ENCODE measurements at regions not wholly inside any gene's neighbourhood (a gene's known extent, or its start where the extent isn't known, plus 50 kb on each side); places are given as distances from the start of the nearest gene placed in this dataset.

GRCh38 chr20:23286346-23286745, 64.2 kb upstream of the NXT1 start:
- no peak for DNase-seq
- peaks cover 4% of the 10 kb centered on the region for H3K27me3 Mint-ChIP-seq (ENCODE audit: unreplicated experiment)
- H3K4me1 Mint-ChIP-seq (ENCODE audit: low read depth, unreplicated experiment): no peaks in the 10 kb centered on the region
- H3K9me3 Mint-ChIP-seq (ENCODE audit: unreplicated experiment): peaks cover 1% of the 10 kb centered on the region
- TF ChIP-seq CTCF (IDR thresholded peaks at IDR 0.05; ENCODE audit: partially characterized antibody, unreplicated experiment): no peak
- no peak overlapping the region for H3K27ac Mint-ChIP-seq (ENCODE audit: unreplicated experiment)
- H3K36me3 Mint-ChIP-seq (ENCODE audit: unreplicated experiment): no peaks in the 10 kb centered on the region
- H3K4me3 Mint-ChIP-seq (ENCODE audit: unreplicated experiment): no peak overlapping the region

GRCh38 chr20:23285536-23285935, 65.1 kb upstream of the NXT1 start:
- no peak for DNase-seq
- Mint-ChIP-seq H3K9me3 (ENCODE audit: unreplicated experiment) (no peaks in the 10 kb centered on the region), H3K4me3 (ENCODE audit: unreplicated experiment) (no peak overlapping the region), H3K27ac (ENCODE audit: unreplicated experiment) (no peak overlapping the region), H3K36me3 (ENCODE audit: unreplicated experiment) (no peaks in the 10 kb centered on the region), H3K27me3 (ENCODE audit: unreplicated experiment) (no peaks in the 10 kb centered on the region), H3K4me1 (ENCODE audit: low read depth, unreplicated experiment) (no peaks in the 10 kb centered on the region)
- no peak for TF ChIP-seq CTCF (IDR thresholded peaks at IDR 0.05; ENCODE audit: partially characterized antibody, unreplicated experiment)

DNA sequence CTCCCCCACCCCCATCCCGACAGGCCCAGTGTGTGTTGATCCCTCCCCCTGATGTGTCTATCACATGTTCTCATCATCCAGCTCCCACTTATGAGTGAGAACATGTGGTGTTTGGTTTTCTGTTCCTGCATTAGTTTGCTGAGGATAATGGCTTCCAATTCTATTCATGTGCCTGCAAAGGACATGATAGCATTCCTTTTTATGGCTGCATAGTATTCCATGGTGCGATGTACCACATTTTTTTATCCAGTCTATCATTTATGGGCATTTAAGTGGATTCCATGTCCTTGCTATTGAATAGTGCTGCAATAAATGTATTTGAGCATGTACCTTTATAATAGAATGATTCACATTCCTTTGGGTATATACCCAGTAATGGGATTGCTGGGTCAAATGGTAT, 66.6 kb upstream of the NXT1 start:
- no peak for TF ChIP-seq CTCF (IDR thresholded peaks at IDR 0.05; ENCODE audit: partially characterized antibody, unreplicated experiment)
- Mint-ChIP-seq H3K4me3 (ENCODE audit: unreplicated experiment) (no peak overlapping the region), H3K36me3 (ENCODE audit: unreplicated experiment) (no peaks in the 10 kb centered on the region), H3K9me3 (ENCODE audit: unreplicated experiment) (no peaks in the 10 kb centered on the region), H3K27ac (ENCODE audit: unreplicated experiment) (no peak overlapping the region), H3K27me3 (ENCODE audit: unreplicated experiment) (no peaks in the 10 kb centered on the region), H3K4me1 (ENCODE audit: low read depth, unreplicated experiment) (no peaks in the 10 kb centered on the region)
- DNase-seq: no peak

DNA sequence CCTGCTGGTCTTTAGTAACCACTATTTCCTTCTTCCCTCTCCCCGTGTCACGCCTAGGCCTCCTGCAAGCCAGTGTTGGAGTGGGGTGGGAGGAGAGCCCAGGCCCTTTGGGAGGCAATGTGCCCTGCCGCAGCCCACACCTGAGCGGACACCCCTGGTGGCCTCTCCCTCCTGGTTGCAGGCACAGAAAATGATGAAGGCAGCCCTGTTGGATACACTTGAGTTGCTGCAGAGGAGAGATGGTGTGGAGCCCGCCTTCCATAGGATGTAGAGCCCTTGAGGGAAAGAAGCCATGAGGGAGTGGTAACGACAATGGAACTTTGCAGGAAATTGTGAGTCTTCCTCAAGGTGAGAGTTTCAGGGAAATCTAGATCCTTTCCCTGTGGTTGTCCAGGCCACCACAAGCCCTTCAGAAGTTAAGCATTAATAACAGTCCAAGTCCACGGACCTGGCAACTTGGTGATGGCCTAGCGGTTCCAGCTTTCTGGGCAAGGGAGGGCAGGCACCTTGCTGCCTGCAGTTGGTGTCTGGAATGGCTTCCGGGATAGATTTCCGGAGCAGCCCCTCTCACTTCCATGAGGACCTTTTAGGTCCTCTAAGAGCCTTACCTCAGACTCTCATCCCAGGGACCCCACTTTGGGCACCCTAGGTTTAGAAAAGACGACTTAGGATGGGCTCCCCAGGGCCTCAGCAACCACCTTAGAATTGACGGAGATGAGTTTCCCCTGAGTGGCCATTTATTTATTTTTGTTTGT, 67.3 kb upstream of the NXT1 start:
- no peak overlapping the region for H3K27ac Mint-ChIP-seq (ENCODE audit: unreplicated experiment)
- H3K36me3 Mint-ChIP-seq (ENCODE audit: unreplicated experiment): no peaks in the 10 kb centered on the region
- H3K9me3 Mint-ChIP-seq (ENCODE audit: unreplicated experiment): no peaks in the 10 kb centered on the region
- no peak for DNase-seq
- H3K4me3 Mint-ChIP-seq (ENCODE audit: unreplicated experiment): no peak overlapping the region
- no peaks in the 10 kb centered on the region for H3K27me3 Mint-ChIP-seq (ENCODE audit: unreplicated experiment)
- no peaks in the 10 kb centered on the region for H3K4me1 Mint-ChIP-seq (ENCODE audit: low read depth, unreplicated experiment)
- TF ChIP-seq CTCF (IDR thresholded peaks at IDR 0.05; ENCODE audit: partially characterized antibody, unreplicated experiment): no peak

DNA sequence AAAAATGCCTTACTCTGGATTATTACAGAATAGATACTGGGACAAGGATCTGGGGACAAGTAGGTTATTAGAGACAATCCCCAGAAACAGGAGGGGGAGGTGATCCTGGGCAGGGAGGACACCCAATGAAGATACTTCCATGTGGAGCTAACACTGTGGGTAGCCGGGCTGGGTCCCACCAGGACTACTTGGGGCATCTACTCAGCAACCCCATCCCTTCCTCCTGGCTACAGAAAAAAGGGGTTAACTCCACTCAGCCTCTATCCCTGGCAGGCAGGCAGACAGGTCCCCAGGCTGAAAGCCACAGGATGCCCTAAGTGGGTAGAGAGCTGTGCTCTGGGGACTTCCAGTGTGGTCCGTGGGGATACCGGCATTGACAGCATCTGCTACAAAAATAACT, 68.0 kb upstream of the NXT1 start:
- no peak for TF ChIP-seq CTCF (IDR thresholded peaks at IDR 0.05; ENCODE audit: partially characterized antibody, unreplicated experiment)
- Mint-ChIP-seq H3K27ac (ENCODE audit: unreplicated experiment) (no peak overlapping the region), H3K9me3 (ENCODE audit: unreplicated experiment) (no peaks in the 10 kb centered on the region), H3K4me1 (ENCODE audit: low read depth, unreplicated experiment) (no peaks in the 10 kb centered on the region), H3K36me3 (ENCODE audit: unreplicated experiment) (no peaks in the 10 kb centered on the region), H3K27me3 (ENCODE audit: unreplicated experiment) (no peaks in the 10 kb centered on the region), H3K4me3 (ENCODE audit: unreplicated experiment) (no peak overlapping the region)
- DNase-seq: no peak

All from glutamatergic neuron (in vitro differentiated cells).